SU-DHL-6 (cell line): ENCODE measurements at regions not wholly inside any gene's neighbourhood (a gene's known extent, or its start where the extent isn't known, plus 50 kb on each side); places are given as distances from the start of the nearest gene placed in this dataset.

Source experiments
- CTCF ChIP-seq: fragments of 200-600 bp; sonication (generic); IDR thresholded peaks from one replicate; pipeline ENCODE4 v1.5.1; 2017; ENCODE audit warnings: antibody characterized with exemption, mild to moderate bottlenecking, low read length, moderate library complexity; ENCODE audit not compliant: insufficient read depth, poor library complexity, severe bottlenecking
- EZH2phosphoT487 ChIP-seq: fragments of 200-600 bp; sonication (generic), shearing (Covaris generic); conservative IDR thresholded peaks from 2 replicates; pipeline ENCODE4 v1.6.1; 2018; ENCODE audit warnings: mild to moderate bottlenecking, antibody characterized with exemption, low read length, moderate library complexity, mixed read lengths

- TF ChIP-seq CTCF (no peak), EZH2phosphoT487 (no peak)
Observed at GRCh38 chr14:22390824-22391461, 198.1 kb downstream of the DAD1 start.
